GM19023 (cell line): ENCODE measurements at regions not wholly inside any gene's neighbourhood (a gene's known extent, or its start where the extent isn't known, plus 50 kb on each side); places are given as distances from the start of the nearest gene placed in this dataset.
A peak's percentile ranks its signal among the peaks of the same experiment; 100 is the strongest.
"Not testable (repeated sequence)": the region's sequence is repeated elsewhere in the genome, so short reads cannot be mapped to it uniquely, and the experiment has no call there.

Source experiments
- ATAC-seq: cut with Tn5 transposase; IDR thresholded peaks from one replicate; pipeline ENCODE4 v1.9.1; 2021; ENCODE audit warnings: mild to moderate bottlenecking, moderate library complexity; ENCODE audit not compliant: unreplicated experiment

GRCh38 chr10:38209332-38209731 is 115.2 kb downstream of the ZNF37A start:
- ATAC-seq = no peak

- ATAC-seq = not testable (repeated sequence)
These were observed 115.6 kb downstream of the ZNF37A start for GRCh38 chr10:38209748-38210147.

- no peak for ATAC-seq
These were observed 118.3 kb downstream of the ZNF37A start for GRCh38 chr10:38212460-38212859.

- no peak for ATAC-seq
These were observed 132.2 kb downstream of the ZNF37A start for GRCh38 chr10:38226385-38226784.

DNA sequence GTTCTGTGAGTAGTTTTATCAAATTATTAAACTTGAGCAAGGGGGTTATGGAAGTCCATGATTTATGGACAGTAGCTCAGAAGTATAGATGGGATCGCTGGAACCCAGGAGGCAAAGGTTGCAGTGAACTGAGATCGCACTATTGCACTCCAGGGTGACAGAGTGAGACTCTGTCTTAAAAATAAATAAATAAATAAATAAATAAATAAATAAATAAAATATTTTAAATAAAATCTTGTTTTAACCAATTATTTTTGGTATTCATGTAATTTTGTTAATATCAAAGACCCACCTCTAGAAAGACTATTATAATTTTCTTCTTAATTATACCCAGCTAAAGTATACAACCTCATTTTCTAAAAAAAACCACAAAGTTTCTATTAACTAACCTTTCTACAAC is 134.3 kb downstream of the ZNF37A start:
- ATAC-seq = no peak

DNA sequence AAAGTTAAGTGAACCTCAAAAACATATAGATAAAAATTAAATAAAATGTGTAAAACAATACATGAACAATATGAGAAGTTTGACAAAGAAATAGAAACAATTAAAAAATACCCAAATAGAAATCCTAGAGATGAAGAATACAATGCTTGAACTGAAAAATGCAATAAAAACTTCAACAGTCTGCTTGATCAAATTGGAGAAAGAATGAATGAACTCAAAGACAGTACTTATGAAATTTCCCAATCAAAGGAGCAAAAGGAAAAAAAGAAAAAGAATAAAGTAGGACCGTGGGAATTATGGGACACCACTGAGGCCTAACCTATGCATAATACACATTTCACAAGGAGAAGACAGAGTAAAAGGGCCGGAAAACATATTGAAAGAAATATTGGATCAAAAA is 144.3 kb downstream of the ZNF37A start:
- ATAC-seq = not testable (repeated sequence)

GRCh38 chr10:38242061-38242649 is 148.0 kb downstream of the ZNF37A start:
- not testable (repeated sequence) for ATAC-seq

DNA sequence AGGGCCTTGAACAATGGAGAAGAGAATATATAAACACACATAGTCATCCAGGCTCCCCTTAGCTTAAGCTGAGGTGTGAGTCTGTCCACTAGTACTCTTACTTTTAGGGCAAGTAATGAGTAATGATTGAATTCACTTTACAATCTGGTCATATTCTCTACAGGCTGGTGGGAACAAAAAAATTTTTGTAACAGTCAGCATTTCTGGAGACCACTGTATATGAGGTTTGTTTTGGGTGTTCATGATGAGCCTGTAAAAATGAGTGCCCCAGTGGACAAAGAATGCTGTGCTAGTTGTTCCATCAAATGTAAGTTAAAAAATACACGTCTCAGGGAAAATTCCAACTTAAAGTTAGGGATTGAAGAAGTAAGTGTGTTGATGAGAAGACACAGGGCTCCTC is 154.0 kb downstream of the ZNF37A start:
- not testable (repeated sequence) for ATAC-seq

DNA sequence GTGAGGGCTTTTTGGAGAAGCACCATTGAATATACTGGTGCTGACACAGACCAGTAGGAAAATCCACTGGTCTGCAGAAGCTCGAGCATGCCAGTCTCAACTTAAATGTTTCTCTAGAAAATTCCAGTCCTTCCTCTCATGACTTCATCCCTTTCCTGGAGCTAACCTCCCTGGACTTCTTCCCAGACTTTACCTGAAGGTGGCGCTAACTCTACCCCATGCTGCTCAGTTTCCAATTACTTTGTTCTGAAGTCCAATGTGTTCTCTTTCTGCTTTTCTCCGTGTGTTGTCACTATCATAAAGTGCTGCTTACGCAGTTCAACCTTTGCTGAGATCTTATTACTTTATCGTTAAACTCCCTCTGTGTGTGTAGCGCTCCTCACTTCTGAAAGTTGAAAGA is 158.4 kb downstream of the ZNF37A start:
- not testable (repeated sequence) for ATAC-seq

- ATAC-seq = not testable (repeated sequence)
These were observed 173.4 kb downstream of the ZNF37A start for GRCh38 chr10:38267555-38267954.

DNA sequence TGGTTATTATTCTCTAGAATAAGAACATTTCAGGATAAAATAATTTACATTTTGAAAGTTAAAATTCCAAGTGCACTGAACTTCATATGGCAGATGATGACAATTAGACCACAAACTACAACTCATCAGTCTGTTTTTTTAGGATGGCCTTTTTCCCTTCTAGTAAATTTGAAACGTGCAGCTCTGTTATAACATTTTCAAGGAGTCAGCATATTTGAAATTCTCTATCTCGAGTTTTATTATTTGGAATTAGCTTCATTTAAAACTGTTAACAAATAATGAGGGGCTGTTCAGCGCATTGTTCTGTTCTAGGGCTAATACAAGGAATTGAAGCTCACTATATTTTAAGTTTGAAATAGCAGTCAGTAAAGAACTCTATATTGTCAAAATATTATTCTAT is 176.9 kb downstream of the ZNF37A start:
- ATAC-seq = not testable (repeated sequence)

GRCh38 chr10:38274879-38275278 is 180.7 kb downstream of the ZNF37A start:
- ATAC-seq = not testable (repeated sequence)

GRCh38 chr10:38292560-38292959 is 198.4 kb downstream of the ZNF37A start:
- not testable (repeated sequence) for ATAC-seq

- ATAC-seq = not testable (repeated sequence)
These were observed 216.0 kb downstream of the ZNF37A start for GRCh38 chr10:38310111-38310510.

GRCh38 chr10:38315090-38315805 is 221.1 kb downstream of the ZNF37A start:
- not testable (repeated sequence) for ATAC-seq

GRCh38 chr10:38321393-38321792 is 227.3 kb downstream of the ZNF37A start:
- not testable (repeated sequence) for ATAC-seq

DNA sequence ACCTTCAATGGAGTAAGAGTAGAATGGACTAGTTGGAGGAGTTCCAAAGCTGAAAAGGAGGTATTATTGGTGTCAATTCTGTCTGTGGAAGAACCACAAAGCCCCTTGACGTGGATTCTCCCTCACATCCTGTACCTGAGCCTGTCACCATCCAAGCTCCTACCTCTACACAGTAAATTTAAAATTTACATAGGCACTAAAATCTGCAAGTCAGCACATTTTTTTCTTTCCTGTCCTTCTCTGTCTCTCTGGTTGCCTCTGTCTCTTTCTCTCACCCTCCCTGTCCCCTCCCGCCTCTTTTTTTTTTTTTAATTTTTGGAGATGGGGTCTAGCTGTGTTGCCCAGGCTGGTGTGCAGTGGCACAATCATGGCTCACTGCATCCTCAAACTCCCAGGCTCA is 236.2 kb downstream of the ZNF37A start:
- ATAC-seq = not testable (repeated sequence)

GRCh38 chr10:38331106-38331505 is 237.0 kb downstream of the ZNF37A start:
- ATAC-seq = not testable (repeated sequence)

- ATAC-seq = not testable (repeated sequence)
These were observed 239.6 kb downstream of the ZNF37A start for GRCh38 chr10:38333699-38334098.

GRCh38 chr10:38350645-38351044 is 256.5 kb downstream of the ZNF37A start:
- not testable (repeated sequence) for ATAC-seq

GRCh38 chr10:38354410-38354809 is 260.3 kb downstream of the ZNF37A start:
- ATAC-seq = not testable (repeated sequence)

- peak; percentile 100 for ATAC-seq
These were observed 261.9 kb downstream of the ZNF37A start for GRCh38 chr10:38355911-38356526.
